HCT116 (cell line): ENCODE measurements at regions not wholly inside any gene's neighbourhood (a gene's known extent, or its start where the extent isn't known, plus 50 kb on each side); places are given as distances from the start of the nearest gene placed in this dataset.

Experiments used
- ATAC-seq: fragments of 200-7000 bp; cut with Tn5 transposase; 2 replicates; pipeline ENCODE4 v1.9.1; 2020; ENCODE audit warnings: mild to moderate bottlenecking, moderate library complexity
- BruUV-seq: library from RNA; stranded (reverse); fragments of 400-500 nt; replicated peaks from 2 replicates; lab custom pipeline; 2021; lab: Mats Ljungman, UMichigan
- CTCF ChIA-PET: fragments of 300-600 bp; sonication (Branson Sonifier 250); formaldehyde crosslinking; loops from one replicate; lab custom pipeline; 2021; ENCODE audit warnings: antibody characterized with exemption; lab: Charles Lee
- POLR2A ChIA-PET: fragments of 300-600, 350-600 bp; sonication (Branson Sonifier 250); formaldehyde crosslinking; loops from one replicate; lab custom pipeline; 2021; ENCODE audit warnings: antibody characterized with exemption; lab: Charles Lee
- RAD21 ChIA-PET, 2 experiments: fragments of 300-600 bp; sonication (Branson Sonifier 250); formaldehyde crosslinking; loops; one replicate each; lab custom pipeline; 2023; ENCODE audit warnings: low total read pairs in 2 of 2; ENCODE audit not compliant: uncharacterized antibody in 2 of 2, unreplicated experiment in 2 of 2, low non-redundant PET in 1 of 2; lab: Charles Lee
- DNase-seq: peaks from one replicate; pipeline ENCODE4 v3.0.0-alpha.2; 2010; ENCODE audit warnings: low read depth, low spot score
- H2AFZ ChIP-seq: fragments of 200-600 bp; shearing (Covaris generic), sonication (generic); 2 replicates; pipeline ENCODE4 v1.6.1; 2017; ENCODE audit warnings: low read depth, mixed run types, mixed read lengths, antibody characterized with exemption, low read length; ENCODE audit not compliant: poor library complexity, severe bottlenecking
- H3K27ac ChIP-seq: 2 replicates; pipeline ENCODE4 v1.5.1; 2012; ENCODE audit warnings: low read depth, low read length
- H3K27me3 ChIP-seq: fragments of 200-600 bp; sonication (generic); 2 replicates; pipeline ENCODE4 v1.6.1; 2016; ENCODE audit warnings: mixed run types, low read length, mixed read lengths; ENCODE audit not compliant: insufficient read depth
- H3K36me3 ChIP-seq, 2 experiments: fragments of 200-500 bp in 1 of 2; fragments of 200-600 bp in 1 of 2; sonication (Bioruptor generic) in 1 of 2; sonication (generic) in 1 of 2; 2 replicates each; pipeline versions ENCODE4 v1.5.1 to v1.6.1; 2014 to 2016; ENCODE audit warnings: low read length in 2 of 2, inconsistent platforms in 1 of 2, mixed read lengths in 1 of 2, mixed run types in 1 of 2; ENCODE audit not compliant: insufficient read depth in 2 of 2, control insufficient read depth in 1 of 2
- H3K4me1 ChIP-seq, 2 experiments: fragments of 200-600 bp in 1 of 2; sonication (generic) in 1 of 2; 2 replicates each; pipeline versions ENCODE4 v1.5.1 to v1.6.1; 2012 to 2017; ENCODE audit warnings: low read length in 2 of 2, inconsistent platforms in 1 of 2, mild to moderate bottlenecking in 1 of 2, mixed read lengths in 1 of 2, mixed run types in 1 of 2, moderate library complexity in 1 of 2; ENCODE audit not compliant: insufficient read depth in 2 of 2, control insufficient read depth in 1 of 2
- H3K4me2 ChIP-seq: fragments of 200-600 bp; sonication (generic); 2 replicates; pipeline ENCODE4 v1.6.1; 2017; ENCODE audit warnings: mixed run types, low read length, mixed read lengths
- H3K4me3 ChIP-seq, 2 experiments: fragments of 200-600 bp in 1 of 2; sonication (generic) in 1 of 2; replicated peaks in 1 of 2; 2 replicates each; pipeline ENCODE4 v1.5.1; 2011 to 2016; ENCODE audit warnings: low read length in 2 of 2, control low read depth in 1 of 2, low read depth in 1 of 2, mild to moderate bottlenecking in 1 of 2, mixed read lengths in 1 of 2, mixed run types in 1 of 2
- H3K79me2 ChIP-seq: fragments of 200-600 bp; sonication (generic); 2 replicates; pipeline ENCODE4 v1.6.1; 2017; ENCODE audit warnings: mild to moderate bottlenecking, mixed run types, low read length, moderate library complexity, mixed read lengths; ENCODE audit not compliant: insufficient read depth
- H3K9ac ChIP-seq: fragments of 200-600 bp; sonication (generic); 2 replicates; pipeline ENCODE4 v1.6.1; 2016; ENCODE audit warnings: low read length, mixed read lengths
- H3K9me2 ChIP-seq: fragments of 200-600 bp; sonication (generic), shearing (Covaris generic); 2 replicates; pipeline ENCODE4 v1.6.1; 2017; ENCODE audit warnings: mixed run types, mild to moderate bottlenecking, moderate library complexity; ENCODE audit not compliant: insufficient read depth
- H3K9me3 ChIP-seq, 2 experiments: fragments of 200-500 bp in 1 of 2; fragments of 200-600 bp in 1 of 2; sonication (Bioruptor generic) in 1 of 2; sonication (generic) in 1 of 2; 2 replicates each; pipeline ENCODE4 v1.6.1; 2014 to 2017; ENCODE audit warnings: low read length in 2 of 2, mixed read lengths in 2 of 2, inconsistent platforms in 1 of 2, low read depth in 1 of 2, mild to moderate bottlenecking in 1 of 2, mixed run types in 1 of 2, moderate library complexity in 1 of 2; ENCODE audit not compliant: control insufficient read depth in 1 of 2, insufficient read depth in 1 of 2
- H4K20me1 ChIP-seq: fragments of 200-600 bp; sonication (generic), shearing (Covaris generic); 2 replicates; pipeline ENCODE4 v1.6.1; 2017; ENCODE audit warnings: mixed run types, mild to moderate bottlenecking, moderate library complexity; ENCODE audit not compliant: insufficient read depth
- ATF3 ChIP-seq: IDR thresholded peaks from 2 replicates; pipeline ENCODE4 v1.6.1; 2012
- CBX3 ChIP-seq: IDR thresholded peaks from 2 replicates; pipeline ENCODE4 v1.6.1; 2012; ENCODE audit warnings: low read depth
- CEBPB ChIP-seq: IDR thresholded peaks from 2 replicates; pipeline ENCODE4 v1.6.1; 2012; ENCODE audit warnings: low read depth
- CTCF ChIP-seq, 3 experiments: fragments of 200-600 bp in 1 of 3; sonication (generic) in 1 of 3; IDR thresholded peaks in 2 of 3; conservative IDR thresholded peaks in 1 of 3; 2 replicates each; pipeline ENCODE4 v1.5.1; 2012 to 2017; ENCODE audit warnings: low read depth in 2 of 3, low read length in 2 of 3, antibody characterized with exemption in 1 of 3, borderline replicate concordance in 1 of 3, control low read depth in 1 of 3, mild to moderate bottlenecking in 1 of 3, mixed read lengths in 1 of 3, mixed run types in 1 of 3, moderate library complexity in 1 of 3; ENCODE audit not compliant: insufficient read depth in 1 of 3
- EGR1 ChIP-seq: IDR thresholded peaks from 2 replicates; pipeline ENCODE4 v1.6.1; 2012; ENCODE audit warnings: low read depth
- ELF1 ChIP-seq: IDR thresholded peaks from 2 replicates; pipeline ENCODE4 v1.6.1; 2012; ENCODE audit warnings: low read depth, borderline replicate concordance
- EZH2 ChIP-seq: fragments of 200-600 bp; sonication (generic); IDR thresholded peaks from 2 replicates; pipeline ENCODE4 v1.6.1; 2017; ENCODE audit warnings: antibody characterized with exemption, mixed run types
- JUND ChIP-seq: IDR thresholded peaks from 2 replicates; pipeline ENCODE4 v1.6.1; 2012
- POLR2A ChIP-seq: IDR thresholded peaks from 2 replicates; pipeline ENCODE4 v1.7.0; 2011; ENCODE audit warnings: borderline replicate concordance; ENCODE audit not compliant: insufficient read depth, insufficient read length; ENCODE audit errors: extremely low read depth
- RAD21 ChIP-seq: IDR thresholded peaks from 2 replicates; pipeline ENCODE4 v1.6.1; 2012; ENCODE audit warnings: low read depth, mild to moderate bottlenecking
- REST ChIP-seq: IDR thresholded peaks from 2 replicates; pipeline ENCODE4 v1.6.1; 2012; ENCODE audit warnings: low read depth
- SIN3A ChIP-seq: IDR thresholded peaks from 2 replicates; pipeline ENCODE4 v1.6.1; 2012; ENCODE audit warnings: low read depth
- TCF7L2 ChIP-seq: IDR thresholded peaks from 2 replicates; pipeline ENCODE4 v1.7.0; 2011; ENCODE audit warnings: borderline replicate concordance, inconsistent platforms; ENCODE audit not compliant: insufficient read depth, insufficient read length; ENCODE audit errors: extremely low read depth
- YY1 ChIP-seq: IDR thresholded peaks from 2 replicates; pipeline ENCODE4 v1.6.1; 2011; ENCODE audit warnings: low read length, low read depth, moderate library complexity, mild to moderate bottlenecking; ENCODE audit not compliant: insufficient replicate concordance; ENCODE audit errors: extremely low read depth
- ZFX ChIP-seq: fragments of 450-650 bp; IDR thresholded peaks from 2 replicates; pipeline ENCODE4 v1.6.1; 2017
- ZNF274 ChIP-seq: fragments of 200-500 bp; sonication (Bioruptor generic); IDR thresholded peaks from 2 replicates; pipeline ENCODE4 v1.6.1; 2014; ENCODE audit warnings: mild to moderate bottlenecking, low read depth, low read length, inconsistent platforms
- intact Hi-C: fragments of 100-400 bp; cut with micrococcal nuclease; formaldehyde crosslinking; loops from 2 replicates; pipeline ENCODE4 v1.10.0; 2022
- TF ChIP-seq, protein P1 (sequence below): IDR thresholded peaks from 2 replicates; pipeline ENCODE4 v1.6.1; 2012

- TF ChIP-seq REST = no peak
- no peak for TF ChIP-seq POLR2A
- no peak for TF ChIP-seq TCF7L2
- TF ChIP-seq ATF3 = no peak
- TF ChIP-seq, all 23 proteins: peak for 0
These were observed 224.9 kb downstream of the BTG1 start (continued) for GRCh38 chr12:91920741-91921140.

DNA sequence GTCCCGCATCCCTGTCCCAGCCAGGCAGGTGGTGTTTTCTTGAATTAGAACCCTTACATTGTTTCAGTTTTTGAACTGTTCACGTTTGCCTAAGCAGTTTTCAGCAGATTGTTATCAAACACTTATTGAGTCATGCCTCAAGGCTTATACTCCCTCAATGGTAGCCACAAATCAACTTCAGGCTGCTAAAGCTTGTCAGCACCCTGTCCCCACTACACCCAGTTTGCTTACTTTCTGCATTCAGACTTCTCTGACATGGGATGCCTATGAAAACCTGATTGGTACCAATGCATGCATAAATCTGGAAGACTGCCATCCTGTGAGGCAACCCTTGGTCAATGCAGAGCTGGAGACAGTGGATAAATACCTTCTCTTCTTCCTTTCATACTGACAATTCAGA lies 225.4 kb downstream of the BTG1 start:
- Histone ChIP-seq H3K9ac (no peak overlapping the region), H3K4me1 (no peaks in the 10 kb centered on the region), H3K79me2 (no peaks in the 10 kb centered on the region), H3K36me3 (no peaks in the 10 kb centered on the region), H3K9me3 (no peaks in the 10 kb centered on the region), H3K4me2 (no peak overlapping the region), H2AFZ (no peak overlapping the region), H3K27ac (no peak overlapping the region), H3K4me3 (no peak overlapping the region), H3K27me3 (no peaks in the 10 kb centered on the region), H4K20me1 (no peaks in the 10 kb centered on the region), H3K9me2 (no peaks in the 10 kb centered on the region)
- no peak for TF ChIP-seq EZH2
- no peak for TF ChIP-seq CBX3
- no peak for TF ChIP-seq ELF1
- TF ChIP-seq POLR2A = no peak
- no peak for TF ChIP-seq CTCF (IDR thresholded peaks at IDR 0.05 in 2 of 3, conservative IDR thresholded peaks at IDR 0.05 in 1 of 3; ENCODE audit: borderline replicate concordance in 1 of 3, insufficient read depth in 1 of 3, low read depth in 2 of 3, low read length in 2 of 3)
- TF ChIP-seq, protein P1, sequence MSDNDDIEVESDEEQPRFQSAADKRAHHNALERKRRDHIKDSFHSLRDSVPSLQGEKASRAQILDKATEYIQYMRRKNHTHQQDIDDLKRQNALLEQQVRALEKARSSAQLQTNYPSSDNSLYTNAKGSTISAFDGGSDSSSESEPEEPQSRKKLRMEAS = no peak
- no peak for TF ChIP-seq TCF7L2
- no peak for TF ChIP-seq EGR1
- TF ChIP-seq REST = no peak
- no peak for TF ChIP-seq YY1
- TF ChIP-seq CEBPB = no peak
- no peak for TF ChIP-seq ZFX
- no peak for TF ChIP-seq SIN3A
- TF ChIP-seq JUND = no peak
- no peak for TF ChIP-seq ZNF274
- no peak for TF ChIP-seq RAD21
- DNase-seq (no peak), ATAC-seq (no peak)
- ChIA-PET POLR2A (no interaction called here), RAD21 (no interaction called here), CTCF (no interaction called here)
- intact Hi-C loops = no loop called here
- no TSS peak for BruUV-seq
